CD4-positive, alpha-beta T cell treated with Interferon alpha-2 for 1 hour (primary cell): ENCODE measurements at regions not wholly inside any gene's neighbourhood (a gene's known extent, or its start where the extent isn't known, plus 50 kb on each side); places are given as distances from the start of the nearest gene placed in this dataset.

Experiments
- DNase-seq, 2 donors: peaks; one replicate each; pipeline ENCODE4 v3.0.0-alpha.2; 2020 to 2022

DNA sequence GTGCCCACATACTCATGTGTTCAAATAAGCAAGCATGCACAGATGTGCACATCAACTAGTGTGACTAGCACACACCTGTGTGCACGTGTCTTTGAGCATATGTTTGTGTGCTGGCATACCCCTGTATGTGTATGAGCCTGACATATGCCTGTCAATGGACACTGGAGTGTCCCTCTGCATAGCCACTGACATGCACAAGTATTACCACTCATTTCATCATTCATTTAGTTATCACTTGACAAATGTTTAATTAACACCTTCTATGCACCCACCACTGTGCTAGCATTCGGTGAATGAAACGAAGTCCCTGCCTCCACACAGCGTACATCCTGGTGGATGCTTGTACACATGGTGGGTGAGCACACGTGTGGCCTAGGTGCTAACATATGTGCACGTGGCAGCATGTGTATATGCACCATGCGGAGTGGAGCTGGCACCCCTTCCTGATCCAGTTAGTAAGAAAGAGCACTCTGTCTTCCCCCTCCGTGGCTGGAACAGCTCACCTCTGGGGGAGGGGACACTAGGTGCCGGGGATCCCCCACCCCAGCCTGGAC, 112.0 kb downstream of the CHST1 start:
- no peak for DNase-seq

DNA sequence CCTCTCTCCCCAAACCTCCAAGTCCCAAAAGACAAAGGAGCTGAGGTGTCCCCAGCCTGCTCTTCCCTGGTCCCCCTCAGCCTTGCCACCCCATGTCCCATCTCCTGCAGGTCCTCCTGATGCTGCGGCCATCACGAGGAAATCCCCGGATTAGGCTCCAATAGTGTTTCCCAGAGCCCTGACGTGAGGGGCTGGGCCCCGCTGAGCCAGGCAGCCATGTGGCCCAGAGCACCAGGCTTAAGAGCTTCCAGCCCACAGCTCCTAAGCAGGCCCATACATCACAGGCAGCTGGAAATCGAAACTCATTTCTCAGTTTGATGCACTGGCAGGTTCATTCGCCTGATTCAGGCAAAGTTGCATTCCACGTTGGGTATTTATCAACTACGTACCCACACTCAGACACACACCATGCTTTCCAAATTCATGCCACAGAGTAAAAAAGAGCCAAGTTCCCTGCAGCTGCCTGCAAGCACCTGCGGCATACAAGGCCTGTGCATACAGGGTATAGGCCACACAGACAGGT, 114.2 kb downstream of the CHST1 start:
- DNase-seq: no peak

DNA sequence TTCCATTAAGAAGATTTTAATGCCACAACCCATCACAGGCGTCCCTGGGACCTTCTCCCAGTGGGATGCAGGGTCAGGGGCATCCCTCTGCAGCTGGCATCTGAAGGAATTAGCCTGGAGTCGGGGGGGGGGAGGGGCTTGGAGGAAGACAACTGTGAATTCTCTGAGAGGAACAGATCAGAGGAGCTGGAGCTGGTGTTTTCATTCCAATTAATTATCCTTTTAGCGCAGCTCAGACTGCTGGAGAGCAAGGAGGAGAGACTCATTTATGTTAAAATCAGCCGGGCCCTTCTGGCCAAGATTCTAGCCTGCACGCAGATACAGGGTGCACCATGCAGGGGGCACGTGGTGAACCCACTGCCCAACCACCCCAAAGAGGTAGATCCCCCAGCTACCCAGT, 116.2 kb downstream of the CHST1 start:
- DNase-seq: no peak

DNA sequence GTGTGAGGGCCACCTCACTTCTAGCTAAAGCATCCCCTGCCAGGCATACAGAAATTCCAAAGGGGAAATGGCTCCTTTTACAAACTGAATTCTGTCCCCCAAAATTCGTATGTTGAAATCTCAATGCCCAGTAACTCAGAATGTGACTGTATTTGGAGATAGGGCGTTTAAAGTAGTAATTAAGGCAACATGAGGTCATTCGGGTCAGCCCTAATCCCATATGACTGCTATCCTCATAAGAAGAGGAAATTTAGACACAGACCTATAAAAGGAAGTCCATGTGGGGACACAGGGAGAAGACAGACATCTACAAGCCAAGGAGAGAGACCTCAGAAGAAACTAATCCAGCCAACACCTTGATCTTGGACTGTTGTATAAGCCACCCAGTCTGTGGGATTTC, 119.1 kb downstream of the CHST1 start:
- no peak for DNase-seq

DNA sequence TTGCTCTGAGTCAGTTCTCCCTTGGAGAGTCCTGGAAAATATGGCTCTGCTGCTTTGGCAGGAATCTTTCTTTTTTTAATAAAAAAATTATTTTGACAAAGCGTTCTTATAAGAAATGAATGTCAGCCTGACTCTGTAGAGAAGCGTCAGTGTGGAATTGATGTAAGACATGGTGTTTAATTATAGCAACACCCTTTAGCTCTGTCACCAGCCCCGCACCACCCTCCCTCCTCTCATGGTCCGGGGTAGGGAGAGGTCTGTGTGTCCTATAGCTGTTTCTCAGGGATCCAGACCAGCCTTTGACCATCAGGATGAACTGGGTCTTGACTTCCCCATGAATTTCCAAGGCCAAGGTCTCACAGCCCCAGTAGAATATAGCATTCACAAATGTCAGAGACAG, 120.6 kb downstream of the CHST1 start:
- no peak for DNase-seq

DNA sequence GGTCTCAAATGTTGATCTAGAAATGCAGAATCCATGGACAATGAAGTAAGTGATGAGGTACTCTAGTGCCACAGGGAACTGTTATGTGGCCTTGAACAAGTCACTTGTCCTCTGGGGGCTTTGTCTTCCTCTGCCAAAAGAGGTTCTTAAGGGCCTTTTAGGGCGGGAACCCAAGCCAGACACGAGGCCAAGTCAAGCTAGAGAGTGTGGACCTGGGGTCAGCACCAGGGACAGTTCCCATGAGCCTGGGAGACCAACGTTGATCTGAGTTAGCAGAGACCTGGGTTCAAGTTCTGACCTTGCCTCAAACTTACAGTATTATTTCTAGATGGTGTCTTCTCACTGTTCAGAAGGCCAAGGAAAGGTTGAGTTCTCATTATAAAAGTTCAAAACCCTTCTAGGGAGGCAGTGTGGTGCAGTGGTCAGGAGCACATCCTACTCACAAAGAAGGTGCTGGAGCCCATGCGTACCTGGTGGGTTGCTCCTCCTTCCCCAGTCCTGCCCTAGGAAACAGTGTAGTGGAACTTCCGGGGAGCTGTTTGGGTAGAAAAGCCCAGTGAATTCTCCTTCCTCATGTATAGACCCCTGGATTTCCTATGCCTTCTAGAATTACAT, 121.5 kb downstream of the CHST1 start:
- DNase-seq: no peak

DNA sequence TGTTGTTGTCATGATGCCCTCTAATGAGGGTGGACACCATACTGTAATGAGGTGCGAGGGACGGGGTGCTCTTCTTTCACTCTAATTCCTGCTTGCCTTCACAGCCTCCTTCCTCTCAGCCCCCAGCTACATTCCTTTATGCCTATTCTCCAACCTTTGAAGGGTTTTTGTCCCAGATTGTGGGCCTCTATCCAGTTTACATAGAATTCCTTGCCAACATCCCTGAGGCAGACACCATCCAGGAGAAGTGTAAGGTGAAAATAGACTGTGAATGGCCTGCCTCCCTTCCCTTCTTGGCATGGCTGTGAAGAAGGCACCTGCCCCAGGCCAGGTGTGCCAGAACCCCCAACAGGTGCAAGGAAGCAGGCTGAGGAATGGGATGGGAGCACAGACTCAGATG, 122.3 kb downstream of the CHST1 start:
- no peak for DNase-seq

DNA sequence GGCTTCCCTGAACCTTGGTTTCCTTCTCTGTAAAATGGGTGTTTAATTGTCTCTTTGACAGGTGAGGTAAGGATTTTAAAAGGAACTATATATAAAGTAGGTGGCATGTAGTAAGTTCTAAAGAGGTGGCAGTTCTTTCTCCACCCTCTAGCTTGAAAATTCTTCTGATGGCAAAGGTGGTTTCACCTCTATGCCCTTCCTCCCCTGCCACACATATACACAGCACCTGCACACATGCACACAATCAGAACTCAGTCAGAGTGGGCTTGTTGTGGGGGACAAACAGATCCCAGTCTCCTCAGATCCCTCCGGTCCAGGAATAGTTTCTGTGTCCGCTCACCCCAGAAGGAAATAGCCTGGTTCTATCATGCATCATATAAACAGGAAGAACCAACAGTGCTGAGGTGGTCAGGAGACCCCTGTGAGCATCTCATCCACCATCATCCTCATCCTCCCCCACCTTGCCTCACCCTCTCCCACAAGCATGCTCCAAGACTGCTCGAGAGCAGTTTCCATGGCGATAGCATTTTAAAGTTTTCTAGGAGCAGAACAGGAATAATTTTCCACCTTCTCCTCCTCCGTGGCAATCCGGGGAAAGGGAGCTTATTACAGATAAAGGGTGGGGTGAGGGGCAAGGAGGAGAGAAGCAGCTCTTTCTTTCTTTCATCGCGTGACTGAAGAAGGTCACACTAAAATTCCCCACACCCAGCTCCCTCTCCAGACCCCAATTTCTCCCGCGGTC, 123.6 kb downstream of the CHST1 start:
- DNase-seq: no peak

DNA sequence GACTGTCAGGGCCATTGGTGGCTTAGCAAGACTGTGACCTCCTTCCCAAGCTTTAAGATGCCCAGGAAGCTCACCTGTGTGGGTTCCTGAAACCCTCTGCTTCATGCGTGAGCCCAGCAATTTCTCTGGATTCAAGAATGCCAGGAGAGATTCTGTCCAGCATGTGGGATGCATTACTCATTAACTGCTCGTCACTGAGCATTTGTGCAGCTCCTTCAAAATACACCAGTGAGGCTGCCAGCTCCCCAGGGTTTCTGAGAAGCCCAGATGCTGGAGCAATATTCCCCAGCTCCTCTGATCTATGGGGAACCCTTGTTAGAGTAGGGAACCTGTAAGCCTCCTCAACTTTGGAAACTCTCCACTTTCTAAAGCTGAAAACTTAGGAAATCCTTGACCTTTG, 126.5 kb downstream of the CHST1 start:
- DNase-seq: no peak

DNA sequence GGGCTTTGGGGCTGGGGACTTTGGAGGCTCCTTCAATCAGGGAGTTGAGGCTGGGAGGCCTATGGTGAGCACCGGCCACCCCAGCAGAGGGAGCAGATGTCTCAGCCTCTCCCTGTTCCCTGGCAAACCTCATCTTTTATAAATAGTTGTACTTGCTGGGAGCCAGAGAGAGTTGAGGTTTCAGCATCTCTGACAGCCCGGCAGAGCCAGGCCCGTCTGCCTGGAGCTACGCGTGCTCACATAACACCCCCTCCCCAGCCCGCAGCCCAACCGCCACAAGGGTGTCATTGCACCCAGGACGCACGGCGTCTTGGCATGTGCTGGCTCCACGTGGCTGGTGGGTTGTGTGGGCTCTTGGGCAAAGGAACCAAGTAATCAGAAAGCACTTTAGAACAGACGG, 127.1 kb downstream of the CHST1 start:
- DNase-seq: no peak

DNA sequence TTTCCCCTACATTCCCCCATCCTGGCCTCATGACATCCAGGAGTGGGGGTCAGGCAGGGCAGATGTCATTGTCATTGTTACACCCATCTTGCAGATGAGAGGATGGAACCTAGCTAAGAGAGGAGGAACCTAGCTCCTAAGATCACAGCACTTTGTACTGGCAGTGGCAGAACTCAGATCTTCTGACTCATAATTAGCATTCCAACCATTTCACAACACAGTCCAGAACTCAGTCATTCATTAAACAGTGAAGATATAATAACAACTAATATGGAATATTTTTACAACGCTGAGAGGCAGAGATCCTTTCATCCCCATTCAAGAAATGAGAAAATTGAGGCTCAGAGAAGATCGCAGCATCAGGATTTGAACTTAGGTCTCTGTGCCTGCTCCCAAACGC, 127.8 kb downstream of the CHST1 start:
- no peak for DNase-seq

DNA sequence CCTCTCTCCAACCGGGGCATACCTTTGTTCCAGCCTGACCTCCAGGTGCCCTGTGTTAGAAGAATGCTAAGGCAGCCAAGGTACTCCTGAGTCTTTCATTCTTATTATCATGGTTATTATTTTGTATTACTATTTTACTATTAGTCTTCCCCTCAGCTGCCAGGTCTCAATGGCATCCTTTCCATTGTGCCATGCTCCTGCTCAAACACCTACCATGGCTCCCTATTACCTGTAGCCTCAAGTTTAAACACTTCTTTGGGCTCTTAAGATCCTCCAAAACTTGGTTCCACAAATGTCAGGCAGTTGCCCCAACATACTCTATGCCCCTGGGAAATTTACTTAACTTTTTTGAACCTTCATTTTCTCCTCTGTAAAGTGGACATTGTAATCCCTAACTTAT, 130.4 kb downstream of the CHST1 start:
- no peak for DNase-seq

DNA sequence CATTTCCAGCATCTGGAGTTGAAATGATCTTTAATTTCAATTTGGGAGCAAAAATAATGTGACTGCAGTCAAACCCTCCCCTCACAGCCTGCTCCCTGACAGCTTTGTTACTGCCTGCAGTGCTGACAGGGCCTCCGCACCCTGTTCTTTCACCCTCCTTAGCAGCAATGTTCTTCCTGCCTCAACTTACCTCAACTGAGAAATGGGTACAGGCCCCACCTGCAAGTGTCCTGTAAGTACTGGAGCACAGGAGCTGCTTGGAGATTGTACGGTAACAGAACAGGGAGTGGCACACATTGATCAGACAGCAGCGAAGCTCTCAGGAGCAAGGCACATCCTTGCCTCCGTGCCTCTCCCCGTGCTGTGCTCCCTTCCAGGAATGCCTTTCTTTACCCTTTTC, 131.3 kb downstream of the CHST1 start:
- no peak for DNase-seq

DNA sequence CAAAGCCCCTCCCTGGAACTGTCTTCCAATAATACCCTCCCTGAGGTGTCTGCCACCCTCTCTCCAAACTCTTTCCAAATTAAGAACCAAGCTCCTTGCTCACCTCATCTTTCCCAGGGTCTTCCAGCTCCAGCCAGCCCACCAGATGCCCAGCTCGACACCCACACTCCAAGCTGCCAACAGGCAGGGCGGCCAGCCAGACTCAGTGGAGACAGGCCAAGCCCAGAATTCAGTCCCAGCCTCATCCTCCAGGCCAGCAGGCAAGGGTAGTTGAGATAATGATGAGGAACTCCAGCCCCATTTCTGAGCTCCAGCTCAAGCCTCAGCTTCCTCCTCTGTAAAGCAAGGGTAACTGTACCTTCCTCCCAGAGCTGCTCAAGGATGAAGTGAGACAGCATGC, 132.9 kb downstream of the CHST1 start:
- DNase-seq: no peak

DNA sequence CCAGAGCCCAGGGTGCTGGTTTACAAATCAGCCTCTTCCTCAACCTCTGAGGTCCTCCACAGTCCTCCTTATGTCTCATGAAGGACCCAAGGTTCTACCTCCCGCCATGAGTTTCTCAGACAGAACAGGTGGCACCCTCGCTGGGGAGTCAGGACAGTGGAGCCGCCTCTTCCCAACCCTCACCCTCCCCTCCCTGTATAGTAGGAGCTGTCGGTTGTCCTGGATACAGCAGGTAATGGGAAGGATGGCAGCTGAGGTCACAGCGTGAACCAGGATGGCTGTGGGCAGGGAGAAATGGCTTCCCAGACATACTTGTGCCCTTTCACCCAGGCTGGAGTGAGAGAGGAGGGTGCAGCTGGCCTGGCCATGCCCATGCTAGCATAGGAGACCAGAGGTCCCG, 134.6 kb downstream of the CHST1 start:
- DNase-seq: no peak

DNA sequence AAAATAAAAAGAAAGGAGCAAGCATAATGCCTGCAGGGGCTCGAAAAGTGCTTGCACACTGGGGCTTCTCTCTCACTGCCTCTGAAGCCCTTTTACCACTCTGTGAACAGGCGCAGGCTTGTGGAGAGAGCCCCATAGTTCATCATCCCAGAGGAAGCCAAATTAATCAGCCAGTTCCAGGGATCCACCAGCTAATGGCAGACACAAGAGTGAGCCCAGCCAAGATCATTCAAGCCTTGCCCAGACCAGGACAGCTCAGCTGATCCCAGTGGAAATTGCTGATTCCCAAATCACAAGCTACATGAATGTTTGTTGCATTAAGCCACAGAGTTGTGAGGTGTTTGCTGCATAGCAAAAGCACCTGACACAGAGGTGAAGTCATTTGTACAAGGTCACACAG, 135.3 kb downstream of the CHST1 start:
- DNase-seq: no peak

DNA sequence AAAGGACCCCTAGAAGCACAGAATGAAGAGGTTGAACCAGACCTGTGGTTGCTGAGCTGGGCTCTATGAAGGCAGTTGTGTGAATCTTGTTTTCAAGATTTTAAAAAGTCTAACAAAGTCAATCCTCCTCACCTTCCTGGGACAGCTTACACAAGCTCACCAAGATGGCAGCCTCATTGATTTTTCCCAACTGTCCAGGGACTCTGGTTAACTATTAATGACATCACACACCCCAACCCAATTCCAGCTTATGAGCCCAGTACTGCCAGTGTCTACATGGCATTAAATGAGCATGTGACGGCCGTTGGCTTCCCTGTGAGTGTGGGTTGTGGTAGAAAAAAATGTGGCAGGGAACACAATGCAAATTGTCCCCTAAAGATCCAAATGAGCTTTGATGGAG, 137.0 kb downstream of the CHST1 start:
- DNase-seq: no peak

DNA sequence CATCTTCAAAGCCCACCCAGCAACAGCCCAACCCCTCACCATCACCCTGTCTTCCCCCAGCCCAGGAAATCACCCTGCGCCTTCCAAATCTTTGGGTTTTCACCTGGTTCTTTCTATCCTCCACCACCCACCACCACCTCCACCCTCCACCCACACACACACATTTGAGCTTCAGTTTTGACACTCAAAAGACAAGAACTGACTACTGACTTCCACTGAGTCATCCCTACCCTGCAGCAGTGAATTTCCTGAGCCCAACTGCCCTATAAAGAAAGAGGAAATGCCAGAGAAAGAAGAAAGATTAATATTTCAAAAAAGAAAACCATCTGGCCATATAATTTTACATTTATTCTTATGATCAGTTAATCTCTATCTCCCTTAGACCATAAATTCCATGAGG, 137.5 kb downstream of the CHST1 start:
- no peak for DNase-seq

DNA sequence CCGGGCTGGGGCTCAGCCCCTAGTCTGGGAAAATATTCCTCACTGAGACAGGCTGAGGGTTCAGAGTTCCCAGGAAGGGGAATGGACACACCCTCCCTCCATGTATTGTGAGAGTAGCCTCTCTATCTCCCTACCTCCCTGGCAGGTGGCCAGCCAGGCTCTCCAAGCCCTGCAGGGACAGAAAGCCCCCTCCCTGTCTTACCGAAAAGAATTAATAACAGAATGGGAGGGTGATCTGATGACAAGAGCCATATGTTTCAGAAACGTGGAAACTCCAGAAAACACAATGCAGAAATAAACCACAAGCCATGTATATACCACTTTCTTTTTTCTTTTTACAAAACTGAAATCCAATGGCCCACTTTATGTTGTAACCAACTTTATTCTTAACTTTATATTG, 140.0 kb downstream of the CHST1 start:
- no peak for DNase-seq

DNA sequence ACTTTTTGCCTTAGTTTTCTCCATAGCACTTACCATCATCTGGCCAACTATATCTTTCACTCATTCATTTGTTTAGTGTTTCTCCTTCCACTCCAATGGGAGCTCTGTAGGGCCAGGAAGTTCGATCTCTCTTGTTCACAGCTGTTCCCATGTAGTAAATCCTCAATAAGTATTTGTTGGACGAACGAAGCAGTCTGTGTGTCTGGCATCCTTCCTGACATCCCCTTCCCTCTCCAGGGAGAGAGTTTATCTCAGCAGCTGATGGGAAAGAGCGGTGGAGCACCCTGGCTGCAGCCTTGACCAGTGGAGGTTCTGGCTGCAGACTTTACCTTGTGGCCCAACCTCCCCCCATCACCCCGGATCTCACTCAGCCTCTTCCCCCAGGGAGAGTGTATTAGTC, 141.7 kb downstream of the CHST1 start:
- DNase-seq: no peak

DNA sequence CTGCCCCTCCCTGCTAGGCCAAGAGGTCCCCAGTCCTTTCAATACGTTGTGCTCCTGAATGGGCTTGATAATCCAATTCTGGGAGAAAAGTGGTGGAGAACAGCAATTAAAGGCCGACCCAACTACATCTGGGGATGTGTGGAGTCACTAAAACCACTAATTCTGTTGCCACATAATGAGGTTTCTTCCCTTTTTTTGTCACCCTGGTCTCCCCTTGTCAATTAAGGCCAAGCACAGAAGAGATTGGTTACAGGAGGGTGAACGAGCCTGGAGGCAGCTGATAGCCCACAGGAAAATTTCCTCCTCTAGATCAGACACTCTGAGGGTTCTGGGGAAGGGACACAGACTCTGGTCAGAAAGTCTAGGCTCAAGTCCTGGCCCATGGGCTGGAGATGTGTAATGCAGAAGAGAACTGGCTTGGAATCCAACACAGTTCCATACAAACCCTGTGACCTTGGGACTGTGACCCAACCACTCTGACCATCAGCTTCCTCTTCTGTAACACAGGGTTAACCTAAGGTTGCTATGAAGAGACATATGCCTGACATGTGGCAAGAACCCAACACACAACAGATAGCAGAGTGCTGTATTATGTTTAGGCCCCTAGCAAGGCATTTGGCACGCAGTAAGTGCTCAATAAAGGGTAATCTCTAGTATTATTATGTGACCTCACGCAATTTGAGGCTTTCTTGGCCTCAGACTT, 146.4 kb downstream of the CHST1 start:
- DNase-seq: no peak

DNA sequence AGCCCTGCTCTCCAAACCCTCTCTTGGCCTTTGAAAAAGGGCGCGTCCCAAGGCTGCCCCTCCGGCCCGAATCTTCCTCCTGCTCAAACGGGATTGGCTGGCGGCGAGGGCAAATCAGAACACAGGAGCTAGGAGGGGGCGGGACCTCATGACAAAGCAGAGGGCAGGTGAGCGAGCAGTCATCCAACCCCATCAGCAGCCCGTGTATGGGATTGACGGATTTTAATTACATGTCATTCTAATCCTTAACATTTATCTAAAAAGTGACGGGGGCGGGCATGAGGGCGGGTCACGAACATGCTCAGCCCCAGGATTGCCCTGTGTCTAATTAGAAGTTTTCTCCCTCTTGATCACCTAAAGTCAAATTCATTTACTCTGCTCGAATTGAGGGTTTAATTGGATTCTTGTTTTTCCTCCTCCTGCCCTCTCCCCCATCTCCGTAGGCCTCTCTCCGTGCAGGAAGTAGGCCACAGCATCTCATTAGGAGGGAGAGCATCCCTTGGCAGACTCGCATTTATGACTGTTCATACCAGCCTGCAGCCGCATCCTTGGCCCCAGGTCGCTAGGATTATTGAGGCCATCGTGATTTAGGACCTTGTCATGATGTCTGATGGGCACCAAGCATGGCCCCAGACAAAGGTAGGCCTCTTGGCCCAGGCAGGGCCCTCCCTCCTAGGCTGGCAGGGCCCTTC, 147.1 kb downstream of the CHST1 start:
- DNase-seq: no peak

DNA sequence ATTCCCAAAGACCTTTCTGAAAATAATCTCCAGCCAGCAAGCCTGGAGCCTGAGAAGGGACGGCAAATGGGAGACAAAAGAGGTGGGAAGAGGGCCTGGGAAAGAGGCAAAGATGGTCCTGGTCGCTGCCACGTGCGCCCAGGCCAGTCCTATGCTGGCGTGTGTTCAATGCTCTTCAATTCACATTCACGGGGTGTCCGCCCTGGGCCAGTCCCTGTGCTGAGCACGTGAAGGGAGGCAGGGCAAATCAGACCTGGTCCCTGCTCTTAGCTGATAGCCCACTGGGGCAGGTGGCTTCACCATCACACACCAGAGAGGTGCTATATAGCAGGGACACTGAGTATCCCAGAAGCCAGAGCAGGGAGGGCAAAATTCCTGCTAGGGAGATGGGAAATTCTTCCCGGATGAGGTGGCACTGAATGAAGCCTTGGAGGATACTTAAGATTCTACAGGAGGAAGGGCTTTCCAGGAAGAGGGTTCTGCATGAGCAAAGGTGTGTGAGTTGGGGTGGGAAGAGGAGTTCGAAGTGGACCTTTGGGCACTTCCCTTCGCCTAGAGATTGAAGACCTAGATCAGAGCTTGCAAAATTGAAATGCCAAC, 148.2 kb downstream of the CHST1 start:
- no peak for DNase-seq
